ENCODE measurements at regions not wholly inside any gene's neighbourhood (a gene's known extent, or its start where the extent isn't known, plus 50 kb on each side); places are given as distances from the start of the nearest gene placed in this dataset.

DNA sequence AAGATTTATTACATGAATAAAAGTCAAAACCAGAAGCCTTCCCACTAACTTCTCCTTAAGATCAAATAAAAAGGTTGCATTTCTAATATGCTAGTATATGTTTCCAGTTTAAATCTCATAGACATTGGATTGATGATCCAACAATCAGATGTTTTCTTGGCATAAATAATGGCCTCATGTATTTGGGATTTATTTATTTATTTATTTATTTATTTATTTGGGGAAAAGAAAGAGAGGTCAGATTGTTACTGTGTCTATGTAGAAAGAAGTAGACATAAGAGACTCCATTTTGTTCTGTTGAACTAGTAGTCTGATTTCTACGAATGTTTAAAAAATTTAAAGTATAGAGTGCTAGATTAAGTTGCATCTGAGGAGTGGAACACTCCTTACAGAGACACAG, 422.4 kb downstream of the ADGRL2 start:
- TF ChIP-seq POLR2A (IDR thresholded peaks at IDR 0.05; ENCODE audit: low read depth) (no peak), POLR2AphosphoS5 (IDR thresholded peaks at IDR 0.05) (no peak)
- TF ChIP-seq, protein P1, sequence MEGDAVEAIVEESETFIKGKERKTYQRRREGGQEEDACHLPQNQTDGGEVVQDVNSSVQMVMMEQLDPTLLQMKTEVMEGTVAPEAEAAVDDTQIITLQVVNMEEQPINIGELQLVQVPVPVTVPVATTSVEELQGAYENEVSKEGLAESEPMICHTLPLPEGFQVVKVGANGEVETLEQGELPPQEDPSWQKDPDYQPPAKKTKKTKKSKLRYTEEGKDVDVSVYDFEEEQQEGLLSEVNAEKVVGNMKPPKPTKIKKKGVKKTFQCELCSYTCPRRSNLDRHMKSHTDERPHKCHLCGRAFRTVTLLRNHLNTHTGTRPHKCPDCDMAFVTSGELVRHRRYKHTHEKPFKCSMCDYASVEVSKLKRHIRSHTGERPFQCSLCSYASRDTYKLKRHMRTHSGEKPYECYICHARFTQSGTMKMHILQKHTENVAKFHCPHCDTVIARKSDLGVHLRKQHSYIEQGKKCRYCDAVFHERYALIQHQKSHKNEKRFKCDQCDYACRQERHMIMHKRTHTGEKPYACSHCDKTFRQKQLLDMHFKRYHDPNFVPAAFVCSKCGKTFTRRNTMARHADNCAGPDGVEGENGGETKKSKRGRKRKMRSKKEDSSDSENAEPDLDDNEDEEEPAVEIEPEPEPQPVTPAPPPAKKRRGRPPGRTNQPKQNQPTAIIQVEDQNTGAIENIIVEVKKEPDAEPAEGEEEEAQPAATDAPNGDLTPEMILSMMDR (IDR thresholded peaks at IDR 0.05), result no peak
